Activated B cell treated with CpG ODN at 0.5 μM for 24 hours (primary cell): ENCODE measurements at regions not wholly inside any gene's neighbourhood (a gene's known extent, or its start where the extent isn't known, plus 50 kb on each side); places are given as distances from the start of the nearest gene placed in this dataset.

Experiments
- ATAC-seq: fragments of 200-7000 bp; cut with Tn5 transposase; one replicate; pipeline ENCODE4 v1.10.0; 2021; ENCODE audit warnings: low read depth, mild to moderate bottlenecking, moderate library complexity
- CTCF ChIA-PET: fragments of 350-600 bp; sonication (Branson Sonifier 250); formaldehyde crosslinking; loops from one replicate; lab custom pipeline; 2021; ENCODE audit warnings: antibody characterized with exemption; lab: Charles Lee
- POLR2A ChIA-PET: fragments of 350-600 bp; sonication (Branson Sonifier 250); formaldehyde crosslinking; loops from one replicate; lab custom pipeline; 2021; ENCODE audit warnings: antibody characterized with exemption; lab: Charles Lee
- DNase-seq: peaks from one replicate; pipeline ENCODE4 v3.0.0; 2022
- H3K27ac Mint-ChIP-seq: one replicate; pipeline ENCODE4 v1.8.0; 2020; ENCODE audit warnings: mixed read lengths
- H3K27me3 Mint-ChIP-seq: one replicate; pipeline ENCODE4 v1.8.0; 2021; ENCODE audit warnings: mixed read lengths
- H3K36me3 Mint-ChIP-seq: one replicate; pipeline ENCODE4 v1.8.0; 2021; ENCODE audit warnings: low read depth, mixed read lengths
- H3K4me1 Mint-ChIP-seq: one replicate; pipeline ENCODE4 v1.8.0; 2021; ENCODE audit warnings: mixed read lengths
- H3K4me3 Mint-ChIP-seq: one replicate; pipeline ENCODE4 v1.8.0; 2020; ENCODE audit warnings: mild to moderate bottlenecking, mixed read lengths
- H3K9me3 Mint-ChIP-seq: one replicate; pipeline ENCODE4 v1.8.0; 2020; ENCODE audit warnings: mixed read lengths
- intact Hi-C: fragments of 100-400 bp; cut with micrococcal nuclease; formaldehyde crosslinking; loops from one replicate; pipeline ENCODE4 v1.15.1; 2024
- TF ChIP-seq, protein P1 (sequence below): fragments of 200-600 bp; IDR thresholded peaks from one replicate; pipeline ENCODE4 v1.8.0; 2022; ENCODE audit warnings: antibody characterized with exemption, mild to moderate bottlenecking

- Mint-ChIP-seq H3K36me3 (no peaks in the 10 kb centered on the region), H3K4me3 (no peak overlapping the region), H3K27me3 (no peaks in the 10 kb centered on the region), H3K9me3 (peaks cover 3% of the 10 kb centered on the region), H3K27ac (no peak overlapping the region), H3K4me1 (no peaks in the 10 kb centered on the region)
- POLR2A ChIA-PET: no interaction called here
- ATAC-seq: no peak
- CTCF ChIA-PET: no interaction called here
- DNase-seq: no peak
- intact Hi-C loops: no loop called here
- TF ChIP-seq, protein P1, sequence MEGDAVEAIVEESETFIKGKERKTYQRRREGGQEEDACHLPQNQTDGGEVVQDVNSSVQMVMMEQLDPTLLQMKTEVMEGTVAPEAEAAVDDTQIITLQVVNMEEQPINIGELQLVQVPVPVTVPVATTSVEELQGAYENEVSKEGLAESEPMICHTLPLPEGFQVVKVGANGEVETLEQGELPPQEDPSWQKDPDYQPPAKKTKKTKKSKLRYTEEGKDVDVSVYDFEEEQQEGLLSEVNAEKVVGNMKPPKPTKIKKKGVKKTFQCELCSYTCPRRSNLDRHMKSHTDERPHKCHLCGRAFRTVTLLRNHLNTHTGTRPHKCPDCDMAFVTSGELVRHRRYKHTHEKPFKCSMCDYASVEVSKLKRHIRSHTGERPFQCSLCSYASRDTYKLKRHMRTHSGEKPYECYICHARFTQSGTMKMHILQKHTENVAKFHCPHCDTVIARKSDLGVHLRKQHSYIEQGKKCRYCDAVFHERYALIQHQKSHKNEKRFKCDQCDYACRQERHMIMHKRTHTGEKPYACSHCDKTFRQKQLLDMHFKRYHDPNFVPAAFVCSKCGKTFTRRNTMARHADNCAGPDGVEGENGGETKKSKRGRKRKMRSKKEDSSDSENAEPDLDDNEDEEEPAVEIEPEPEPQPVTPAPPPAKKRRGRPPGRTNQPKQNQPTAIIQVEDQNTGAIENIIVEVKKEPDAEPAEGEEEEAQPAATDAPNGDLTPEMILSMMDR: no peak
Measured at GRCh38 chr11:80331694-80332093, 890.9 kb upstream of the TENM4 start.

GRCh38 chr11:80330264-80330663, 889.4 kb upstream of the TENM4 start:
- TF ChIP-seq, protein P1: no peak
- Mint-ChIP-seq H3K4me1 (no peaks in the 10 kb centered on the region), H3K27ac (no peak overlapping the region), H3K36me3 (no peaks in the 10 kb centered on the region), H3K9me3 (peaks cover 3% of the 10 kb centered on the region), H3K27me3 (no peaks in the 10 kb centered on the region), H3K4me3 (no peak overlapping the region)
- ATAC-seq (no peak), DNase-seq (no peak)
- CTCF ChIA-PET: no interaction called here
- intact Hi-C loops: no loop called here
- POLR2A ChIA-PET: no interaction called here

DNA sequence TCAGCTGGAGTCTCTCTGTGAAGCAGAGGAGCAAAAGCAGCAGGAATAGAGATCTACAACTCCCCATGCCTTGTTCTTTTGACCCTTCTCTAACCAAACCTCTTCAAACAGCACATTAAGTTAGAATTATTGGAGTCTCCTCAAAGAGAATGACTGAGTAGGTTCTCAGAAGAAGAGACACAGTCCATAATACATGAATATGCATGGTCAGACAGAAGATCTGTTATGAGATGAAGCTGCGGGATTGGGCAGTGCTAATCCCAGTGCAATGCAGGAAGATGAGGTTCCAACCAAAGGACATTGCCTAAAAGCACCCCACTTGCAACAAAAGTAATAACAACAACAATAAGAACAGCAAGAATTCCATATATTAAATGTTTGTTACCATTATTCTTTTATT, 887.9 kb upstream of the TENM4 start:
- H3K27ac Mint-ChIP-seq: no peak overlapping the region
- no peak overlapping the region for H3K4me3 Mint-ChIP-seq
- ChIA-PET POLR2A (no interaction called here), CTCF (no interaction called here)
- H3K4me1 Mint-ChIP-seq: no peaks in the 10 kb centered on the region
- H3K9me3 Mint-ChIP-seq: peaks cover 3% of the 10 kb centered on the region
- intact Hi-C loops: no loop called here
- H3K36me3 Mint-ChIP-seq: no peaks in the 10 kb centered on the region
- H3K27me3 Mint-ChIP-seq: no peaks in the 10 kb centered on the region
- DNase-seq (no peak), ATAC-seq (no peak)
- TF ChIP-seq, protein P1: no peak

GRCh38 chr11:80327956-80328614, 887.3 kb upstream of the TENM4 start:
- TF ChIP-seq, protein P1: no peak
- DNase-seq (no peak), ATAC-seq (no peak)
- no peaks in the 10 kb centered on the region for H3K4me1 Mint-ChIP-seq
- CTCF ChIA-PET: no interaction called here
- intact Hi-C loops: no loop called here
- no peak overlapping the region for H3K4me3 Mint-ChIP-seq
- no peaks in the 10 kb centered on the region for H3K27me3 Mint-ChIP-seq
- H3K27ac Mint-ChIP-seq: no peak overlapping the region
- H3K36me3 Mint-ChIP-seq: no peaks in the 10 kb centered on the region
- peaks cover 3% of the 10 kb centered on the region for H3K9me3 Mint-ChIP-seq
- POLR2A ChIA-PET: no interaction called here

- intact Hi-C loops: no loop called here
- Mint-ChIP-seq H3K4me3 (no peak overlapping the region), H3K27ac (no peak overlapping the region), H3K4me1 (no peaks in the 10 kb centered on the region), H3K36me3 (no peaks in the 10 kb centered on the region), H3K9me3 (no peaks in the 10 kb centered on the region), H3K27me3 (no peaks in the 10 kb centered on the region)
- TF ChIP-seq, protein P1: no peak
- POLR2A ChIA-PET: no interaction called here
- no peak for DNase-seq
- no peak for ATAC-seq
- CTCF ChIA-PET: no interaction called here
Measured at GRCh38 chr11:80321786-80322185, 881.0 kb upstream of the TENM4 start.
